Activated gamma-delta T cell treated with Interleukin-2 at 50 U/mL for 16 hours (primary cell): ENCODE measurements at regions not wholly inside any gene's neighbourhood (a gene's known extent, or its start where the extent isn't known, plus 50 kb on each side); places are given as distances from the start of the nearest gene placed in this dataset.

Experiments
- DNase-seq: peaks from one replicate; pipeline ENCODE4 v3.0.0-alpha.2; 2020

DNA sequence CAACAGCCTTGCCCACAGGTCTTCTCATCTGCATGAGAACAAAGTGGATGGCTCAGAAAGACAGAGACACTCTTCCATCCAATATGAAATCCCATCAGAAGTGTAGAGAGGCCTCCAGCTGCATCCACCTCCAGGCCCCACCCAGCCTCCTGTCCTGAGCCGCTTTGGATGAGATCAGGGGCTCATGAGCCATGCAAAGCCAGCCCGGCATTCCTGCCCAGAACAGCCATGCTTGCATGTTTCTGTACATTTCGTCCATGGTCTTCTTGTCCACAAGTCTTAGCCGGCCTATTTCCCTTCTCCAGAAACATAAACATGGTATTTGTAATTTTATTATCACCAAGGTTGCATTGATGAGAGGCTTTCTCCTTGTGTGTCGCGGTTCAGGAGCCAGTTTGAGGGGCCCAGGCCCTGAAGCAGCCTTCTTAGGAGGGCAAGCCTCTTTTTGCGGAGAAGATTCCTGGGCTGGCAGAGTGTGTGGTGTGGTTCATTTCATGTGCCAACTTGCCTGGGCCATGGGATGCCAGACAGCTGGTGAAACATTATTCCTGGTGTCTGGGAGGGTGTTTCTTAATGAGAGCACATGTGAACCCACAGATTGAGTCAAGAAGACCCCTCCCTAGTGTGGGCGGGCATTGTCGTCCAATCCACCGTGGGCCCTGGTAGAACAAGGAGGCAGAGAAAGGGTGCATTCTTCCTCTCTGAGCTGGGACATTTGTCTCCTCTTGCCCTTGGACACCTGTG is 928.9 kb downstream of the TBC1D22A start:
- no peak for DNase-seq

DNA sequence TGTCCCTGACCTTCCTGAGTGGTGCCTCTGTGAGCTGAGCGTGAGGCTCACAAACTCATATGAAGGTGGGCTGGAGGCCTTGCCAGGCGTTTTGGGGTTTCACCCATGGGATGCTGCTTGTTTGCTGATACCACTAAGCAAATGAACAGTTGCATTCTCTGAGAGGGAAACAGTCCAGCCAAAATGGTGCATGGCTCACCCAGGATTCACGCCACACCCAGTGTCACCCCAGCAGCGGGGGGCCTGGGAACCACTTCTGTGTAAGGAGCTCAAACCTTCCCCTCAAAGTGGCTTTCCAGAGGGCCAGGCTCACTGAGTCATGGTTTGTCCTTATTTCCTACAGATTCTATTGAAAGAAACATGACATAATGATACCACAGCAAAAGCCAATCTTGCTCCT is 928.1 kb downstream of the TBC1D22A start:
- no peak for DNase-seq

DNA sequence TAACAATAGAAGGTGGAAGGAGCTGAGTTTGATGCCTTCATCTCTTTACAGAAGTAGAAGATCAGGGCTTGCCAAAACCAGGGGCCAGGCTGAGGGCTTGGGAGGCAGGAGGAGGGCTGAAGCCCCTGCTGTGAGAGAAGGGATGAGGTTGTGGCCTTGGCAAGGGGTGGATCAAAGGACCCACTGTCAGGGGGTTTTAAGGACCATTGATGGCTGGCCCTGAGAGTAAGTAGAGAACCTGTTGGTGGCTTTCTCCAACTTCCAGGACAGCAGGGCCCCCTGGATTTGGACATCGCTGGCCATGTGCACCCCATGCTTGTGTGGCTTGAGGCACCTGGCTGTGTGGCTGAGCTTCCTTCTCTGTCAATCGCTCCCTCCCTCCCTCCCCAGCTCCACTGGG is 927.7 kb downstream of the TBC1D22A start:
- DNase-seq = no peak

DNA sequence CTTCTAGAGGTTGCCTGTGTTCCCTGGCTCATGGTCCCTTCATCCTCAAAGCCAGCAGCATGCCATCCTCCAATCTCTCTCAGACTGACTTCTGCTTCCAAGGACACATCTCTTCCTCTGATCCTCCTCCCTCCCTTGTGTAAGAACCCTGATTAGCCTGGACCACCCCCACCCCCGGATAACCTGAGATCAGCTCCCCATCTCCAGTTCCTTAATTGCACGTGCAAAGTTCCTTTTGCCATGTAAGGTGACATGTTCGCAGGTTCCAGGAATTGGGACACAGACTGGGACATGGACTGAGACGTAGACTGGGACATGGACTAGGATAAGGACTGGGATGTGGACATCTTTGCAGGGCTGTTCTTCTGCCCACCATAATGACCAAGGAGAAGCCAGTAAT is 925.3 kb downstream of the TBC1D22A start:
- DNase-seq = no peak

DNA sequence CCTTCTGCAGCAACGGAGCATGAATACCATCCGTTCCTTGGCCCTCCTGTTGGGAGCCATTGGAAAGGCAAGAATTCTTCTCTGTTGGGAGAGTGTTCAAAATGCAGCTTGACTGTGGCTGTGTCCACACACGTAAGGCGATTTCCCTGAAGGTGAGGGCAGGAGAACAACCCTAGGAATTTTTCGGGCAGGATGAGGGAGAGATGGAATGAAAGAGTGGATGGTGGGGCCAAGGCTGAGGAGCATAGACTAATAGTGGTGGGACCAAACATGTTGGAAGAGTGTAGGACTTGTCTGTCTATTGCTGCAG is 924.9 kb downstream of the TBC1D22A start:
- no peak for DNase-seq

GRCh38 chr22:47686594-47687345 is 924.3 kb downstream of the TBC1D22A start:
- no peak for DNase-seq

GRCh38 chr22:47681411-47682165 is 919.1 kb downstream of the TBC1D22A start:
- no peak for DNase-seq

DNA sequence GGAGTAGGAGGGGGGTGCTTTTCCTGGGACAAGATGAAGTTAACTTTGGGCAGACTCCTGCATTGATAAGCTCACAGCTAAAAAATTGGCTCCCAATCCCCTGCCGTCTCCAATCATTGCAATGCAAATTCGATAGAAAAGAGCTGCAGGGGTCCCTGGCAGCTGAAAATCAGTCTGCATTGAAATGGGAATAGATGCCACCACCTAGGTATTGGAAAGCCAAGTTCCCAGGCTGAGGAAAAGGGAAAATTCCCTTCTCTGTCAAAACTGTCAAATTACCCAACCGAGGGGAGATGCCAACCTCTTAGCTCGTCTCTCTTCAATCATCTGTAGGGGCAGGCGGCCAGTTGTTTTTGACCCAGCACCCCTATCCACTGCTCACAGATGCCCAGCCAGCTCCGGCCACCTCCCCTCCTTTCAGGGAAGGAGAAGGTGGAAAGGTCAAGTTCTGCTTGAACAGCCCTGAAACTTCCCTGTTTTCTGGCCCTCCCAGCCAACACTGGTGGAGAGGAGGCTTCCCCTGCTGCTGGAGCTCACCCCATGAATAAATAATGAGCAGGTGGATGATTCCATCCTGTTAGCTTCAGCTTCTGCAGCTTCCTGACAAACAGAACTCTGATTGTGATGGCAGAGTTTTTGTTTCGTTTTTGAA is 916.3 kb downstream of the TBC1D22A start:
- no peak for DNase-seq

DNA sequence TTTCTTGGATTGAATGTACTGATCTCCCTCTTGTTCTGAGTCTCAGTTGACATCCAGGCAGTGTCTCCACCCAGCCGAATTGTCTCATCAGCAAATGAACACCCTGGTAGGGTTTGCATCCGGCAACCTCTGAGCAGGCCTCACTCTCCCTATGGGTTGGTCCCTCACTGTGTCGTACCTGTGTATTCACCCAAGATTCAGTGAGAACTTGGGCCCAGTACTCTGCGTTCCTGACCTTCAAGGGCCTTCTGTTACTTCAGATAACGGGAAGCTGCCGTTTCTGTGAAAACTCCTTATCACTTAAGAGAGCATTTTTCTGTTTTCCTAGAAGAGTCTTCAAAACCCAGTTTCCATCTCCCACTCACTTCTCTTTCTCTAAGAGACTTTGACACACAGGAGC is 915.6 kb downstream of the TBC1D22A start:
- DNase-seq = no peak

- DNase-seq = no peak
Measured at GRCh38 chr22:47676685-47677084, 914.2 kb downstream of the TBC1D22A start.

- DNase-seq = no peak
Measured at GRCh38 chr22:47674600-47674999, 912.1 kb downstream of the TBC1D22A start.

GRCh38 chr22:47673557-47673956 is 911.1 kb downstream of the TBC1D22A start:
- no peak for DNase-seq

GRCh38 chr22:47672526-47672925 is 910.1 kb downstream of the TBC1D22A start:
- DNase-seq = no peak

GRCh38 chr22:47665151-47665550 is 902.7 kb downstream of the TBC1D22A start:
- no peak for DNase-seq

DNA sequence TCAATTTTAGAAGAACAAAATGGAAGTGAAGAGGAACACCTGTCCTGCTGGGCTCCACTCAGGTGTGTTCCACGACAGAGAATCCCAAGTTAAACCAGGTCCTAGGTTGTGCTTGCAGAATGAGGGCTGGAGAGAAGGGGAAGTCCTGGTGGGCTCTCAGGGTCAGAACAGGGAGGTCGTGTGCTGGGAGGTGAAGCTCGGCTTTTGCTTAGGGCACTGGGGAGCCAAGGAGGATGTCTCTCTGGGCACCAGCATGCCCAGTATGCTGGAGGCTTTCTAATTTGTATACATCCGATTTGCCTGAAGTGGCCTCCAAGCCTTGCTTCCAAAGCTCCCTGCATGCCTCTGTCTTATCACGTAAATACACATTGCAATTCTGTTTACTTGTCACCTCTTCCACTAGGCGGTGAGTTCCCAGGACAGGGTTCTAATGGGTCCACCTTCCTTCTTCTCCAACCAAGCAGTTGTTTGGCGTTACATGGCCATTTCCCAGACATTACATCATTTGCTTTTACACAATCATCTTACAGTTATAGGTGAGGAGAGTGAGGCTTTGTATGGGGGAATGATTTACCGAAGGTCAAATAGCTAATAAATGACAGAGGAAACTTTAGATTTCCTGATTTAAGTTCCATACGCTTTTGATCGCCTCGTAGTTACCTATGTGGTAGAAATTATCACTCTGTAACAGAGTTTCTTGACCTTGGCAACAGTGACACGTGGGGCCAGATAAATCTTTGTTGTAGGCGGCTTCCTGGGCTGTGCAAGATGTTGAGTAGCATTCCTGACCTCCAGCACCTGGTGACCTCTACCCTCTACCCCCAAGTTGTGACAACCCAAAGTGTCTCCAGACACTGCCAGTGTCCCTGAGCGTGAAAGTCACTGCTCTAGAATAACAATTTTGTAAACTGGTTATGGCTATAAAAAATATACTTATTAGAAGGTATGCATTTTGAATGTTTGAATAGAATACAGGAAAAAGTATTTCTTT is 901.5 kb downstream of the TBC1D22A start:
- no peak for DNase-seq

GRCh38 chr22:47659467-47660223 is 897.2 kb downstream of the TBC1D22A start:
- DNase-seq = no peak

- no peak for DNase-seq
Measured at GRCh38 chr22:47658182-47658581, 895.7 kb downstream of the TBC1D22A start.

DNA sequence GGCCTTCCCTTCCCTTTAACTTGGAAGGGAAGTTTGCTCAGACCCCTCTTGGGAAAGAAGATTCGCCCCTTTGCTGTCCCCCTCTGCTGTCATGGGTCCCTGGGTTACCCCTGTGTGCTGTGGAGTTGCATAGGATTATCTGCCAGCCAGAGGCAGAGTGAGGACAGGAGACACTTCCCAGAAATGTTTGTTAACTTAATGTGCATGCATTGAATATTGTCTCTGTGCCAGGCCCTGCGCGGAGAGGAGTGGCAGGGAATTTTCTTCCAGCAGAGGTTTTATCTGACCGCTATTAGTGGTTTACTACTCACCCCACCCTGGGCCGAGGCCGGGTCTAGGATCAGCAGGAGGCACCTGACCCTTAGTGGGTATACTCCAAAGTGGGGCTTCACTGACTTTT is 894.8 kb downstream of the TBC1D22A start:
- DNase-seq = no peak

DNA sequence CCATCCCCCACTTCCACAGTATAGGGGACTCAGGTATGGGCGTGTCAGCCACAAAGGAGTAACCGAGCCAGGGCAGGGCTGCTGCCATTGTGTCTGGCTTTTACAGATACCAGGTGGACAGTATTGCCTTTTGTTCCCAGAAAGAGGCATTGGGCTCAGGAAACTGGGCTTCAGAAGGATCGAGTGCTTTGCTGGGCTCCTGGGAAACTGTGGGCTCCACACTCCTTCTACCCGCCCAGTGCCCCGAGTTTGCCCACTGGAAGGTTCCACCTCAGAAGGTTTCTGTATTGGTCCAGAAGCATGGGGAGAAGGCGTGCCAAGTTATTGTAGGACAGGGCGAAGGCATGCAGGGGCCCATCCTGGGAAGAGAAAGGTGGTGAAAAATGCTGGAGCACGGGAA is 894.4 kb downstream of the TBC1D22A start:
- no peak for DNase-seq

DNA sequence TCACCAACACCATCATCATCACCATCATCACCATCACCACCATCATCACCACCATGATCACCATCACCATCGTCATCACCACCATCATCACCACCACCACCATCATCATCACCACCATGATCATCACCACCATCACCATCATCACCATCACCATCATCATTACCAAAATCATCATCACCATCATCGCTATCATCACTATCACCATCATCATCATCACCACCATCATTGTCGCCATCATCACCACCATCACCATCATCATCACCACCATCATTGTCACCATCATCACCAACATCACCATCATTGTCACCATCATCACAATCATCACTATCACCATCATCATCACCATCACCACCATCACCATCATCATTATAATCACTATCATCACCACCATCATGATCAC is 893.5 kb downstream of the TBC1D22A start:
- DNase-seq = no peak

DNA sequence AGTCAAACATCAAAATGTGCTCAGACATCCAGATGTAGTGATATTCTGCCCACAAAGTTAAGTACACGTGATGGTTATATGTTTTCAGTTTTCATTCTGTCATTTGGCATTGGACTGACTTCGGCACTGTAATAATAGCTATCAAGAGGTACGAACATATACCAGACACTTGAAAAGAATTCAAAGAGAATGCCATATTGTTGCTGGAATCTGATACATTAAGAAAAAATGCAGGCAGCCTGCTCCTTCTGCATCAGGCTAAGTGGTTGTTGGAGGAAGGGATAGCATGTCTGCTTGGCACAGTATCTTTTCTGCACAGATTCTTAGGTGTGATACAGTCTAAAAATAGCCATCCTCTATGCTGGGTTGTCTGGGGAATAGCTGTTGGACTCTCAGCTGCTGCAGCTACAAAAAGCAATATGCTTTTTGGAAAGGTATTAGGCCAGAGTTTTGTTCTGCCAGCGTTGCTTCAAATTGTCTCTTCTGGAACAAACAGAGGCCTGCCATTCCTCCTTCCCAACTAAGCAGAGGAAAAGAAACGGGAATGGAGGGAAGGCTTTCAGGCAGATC is 892.6 kb downstream of the TBC1D22A start:
- DNase-seq = no peak
